SU-DHL-6 (cell line): ENCODE measurements at regions not wholly inside any gene's neighbourhood (a gene's known extent, or its start where the extent isn't known, plus 50 kb on each side); places are given as distances from the start of the nearest gene placed in this dataset.
A peak's percentile ranks its signal among the peaks of the same experiment; 100 is the strongest.

Experiments
- H2AFZ ChIP-seq: fragments of 200-600 bp; sonication (generic); 2 replicates; pipeline ENCODE4 v1.6.1; 2014; ENCODE audit warnings: low read depth, mild to moderate bottlenecking, moderate library complexity, mixed read lengths, antibody characterized with exemption, low read length; ENCODE audit not compliant: severe bottlenecking
- H3F3A ChIP-seq: fragments of 200-600 bp; shearing (Covaris generic); 2 replicates; pipeline ENCODE4 v1.6.0; 2016; ENCODE audit warnings: antibody characterized with exemption, mild to moderate bottlenecking; ENCODE audit not compliant: insufficient read depth
- H3K27ac ChIP-seq: fragments of 200-600 bp; sonication (generic); 2 replicates; pipeline ENCODE4 v1.5.1; 2016; ENCODE audit warnings: low read depth, mild to moderate bottlenecking, low read length, moderate library complexity, mixed read lengths
- H3K27me3 ChIP-seq: fragments of 200-600 bp; sonication (generic), shearing (Covaris generic); 2 replicates; pipeline ENCODE4 v1.6.0; 2014; ENCODE audit warnings: mild to moderate bottlenecking, low read length
- H3K36me3 ChIP-seq: fragments of 200-600 bp; sonication (generic); 2 replicates; pipeline ENCODE4 v1.6.1; 2014; ENCODE audit warnings: mild to moderate bottlenecking, low read length, mixed read lengths
- H3K4me2 ChIP-seq: fragments of 300-600, 200-600 bp; shearing (Covaris generic), sonication (generic); 2 replicates; pipeline ENCODE4 v1.6.0; 2014; ENCODE audit warnings: low read length, low read depth, mild to moderate bottlenecking; ENCODE audit not compliant: poor library complexity, severe bottlenecking
- H3K4me3 ChIP-seq: fragments of 200-600 bp; sonication (generic); 2 replicates; pipeline ENCODE4 v1.5.1; 2014; ENCODE audit warnings: antibody characterized with exemption, low read length, mild to moderate bottlenecking, mixed read lengths; ENCODE audit not compliant: insufficient read depth, poor library complexity, severe bottlenecking
- H3K79me2 ChIP-seq: fragments of 200-600 bp; sonication (generic); 2 replicates; pipeline ENCODE4 v1.6.1; 2014; ENCODE audit warnings: mild to moderate bottlenecking, low read length, moderate library complexity; ENCODE audit not compliant: insufficient read depth
- H3K9ac ChIP-seq: fragments of 200-600 bp; sonication (generic); 2 replicates; pipeline ENCODE4 v1.7.0; 2014; ENCODE audit warnings: mild to moderate bottlenecking, low read length
- H3K9me2 ChIP-seq: fragments of 200-600 bp; sonication (generic); replicated peaks from 2 replicates; pipeline ENCODE4 v1.6.1; 2014; ENCODE audit warnings: low read length; ENCODE audit not compliant: insufficient read depth
- H3K9me3 ChIP-seq: fragments of 200-600 bp; sonication (generic); 2 replicates; pipeline ENCODE4 v1.6.1; 2014; ENCODE audit warnings: low read length, mixed read lengths; ENCODE audit not compliant: insufficient read depth
- H4K20me1 ChIP-seq: fragments of 200-600 bp; sonication (generic); 2 replicates; pipeline ENCODE4 v1.6.1; 2014; ENCODE audit warnings: low read depth, mild to moderate bottlenecking, antibody characterized with exemption, low read length, moderate library complexity, mixed read lengths
- EZH2phosphoT487 ChIP-seq: fragments of 200-600 bp; sonication (generic), shearing (Covaris generic); conservative IDR thresholded peaks from 2 replicates; pipeline ENCODE4 v1.6.1; 2018; ENCODE audit warnings: mild to moderate bottlenecking, antibody characterized with exemption, low read length, moderate library complexity, mixed read lengths
- TF ChIP-seq, protein P1 (sequence below): fragments of 200-600 bp; sonication (generic); IDR thresholded peaks from one replicate; pipeline ENCODE4 v1.5.1; 2017; ENCODE audit warnings: antibody characterized with exemption, mild to moderate bottlenecking, low read length, moderate library complexity; ENCODE audit not compliant: insufficient read depth, poor library complexity, severe bottlenecking

DNA sequence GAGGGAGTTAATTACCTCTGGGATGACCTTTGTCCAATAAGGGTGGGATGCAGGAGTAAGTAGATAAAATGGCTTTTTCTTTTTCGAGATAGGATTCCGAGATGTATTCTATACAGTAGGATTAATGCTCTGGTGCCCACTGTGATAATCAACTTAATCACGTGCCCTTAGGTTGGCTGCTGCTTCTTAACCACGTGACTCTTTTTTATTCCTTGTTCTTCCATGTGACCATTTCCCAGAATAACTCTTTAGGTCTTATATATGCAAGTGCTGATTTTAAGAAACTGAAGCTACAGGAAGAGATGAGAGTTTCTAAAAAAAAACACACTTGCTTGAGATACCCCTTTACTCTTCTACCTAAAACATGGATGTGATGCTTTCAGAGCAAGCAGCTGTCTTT is 1628.9 kb downstream of the PCDH7 start:
- Histone ChIP-seq H3K9me3 (peaks cover 4% of the 10 kb centered on the region; the same call in 1 of the 2 replicates), H3K4me2 (no peak overlapping the region), H2AFZ (peak overlapping the region; percentile 4), H3K9me2 (no peaks in the 10 kb centered on the region), H4K20me1 (no peaks in the 10 kb centered on the region), H3K4me3 (no peak overlapping the region), H3K36me3 (0 out of 2 replicates have a peak, but pooled peaks cover 3% of the 10 kb centered on the region), H3K27me3 (no peaks in the 10 kb centered on the region), H3K79me2 (no peaks in the 10 kb centered on the region), H3F3A (no peaks in the 10 kb centered on the region), H3K27ac (no peak overlapping the region), H3K9ac (no peak overlapping the region)
- TF ChIP-seq, protein P1, sequence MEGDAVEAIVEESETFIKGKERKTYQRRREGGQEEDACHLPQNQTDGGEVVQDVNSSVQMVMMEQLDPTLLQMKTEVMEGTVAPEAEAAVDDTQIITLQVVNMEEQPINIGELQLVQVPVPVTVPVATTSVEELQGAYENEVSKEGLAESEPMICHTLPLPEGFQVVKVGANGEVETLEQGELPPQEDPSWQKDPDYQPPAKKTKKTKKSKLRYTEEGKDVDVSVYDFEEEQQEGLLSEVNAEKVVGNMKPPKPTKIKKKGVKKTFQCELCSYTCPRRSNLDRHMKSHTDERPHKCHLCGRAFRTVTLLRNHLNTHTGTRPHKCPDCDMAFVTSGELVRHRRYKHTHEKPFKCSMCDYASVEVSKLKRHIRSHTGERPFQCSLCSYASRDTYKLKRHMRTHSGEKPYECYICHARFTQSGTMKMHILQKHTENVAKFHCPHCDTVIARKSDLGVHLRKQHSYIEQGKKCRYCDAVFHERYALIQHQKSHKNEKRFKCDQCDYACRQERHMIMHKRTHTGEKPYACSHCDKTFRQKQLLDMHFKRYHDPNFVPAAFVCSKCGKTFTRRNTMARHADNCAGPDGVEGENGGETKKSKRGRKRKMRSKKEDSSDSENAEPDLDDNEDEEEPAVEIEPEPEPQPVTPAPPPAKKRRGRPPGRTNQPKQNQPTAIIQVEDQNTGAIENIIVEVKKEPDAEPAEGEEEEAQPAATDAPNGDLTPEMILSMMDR: no peak
- TF ChIP-seq EZH2phosphoT487: no peak

DNA sequence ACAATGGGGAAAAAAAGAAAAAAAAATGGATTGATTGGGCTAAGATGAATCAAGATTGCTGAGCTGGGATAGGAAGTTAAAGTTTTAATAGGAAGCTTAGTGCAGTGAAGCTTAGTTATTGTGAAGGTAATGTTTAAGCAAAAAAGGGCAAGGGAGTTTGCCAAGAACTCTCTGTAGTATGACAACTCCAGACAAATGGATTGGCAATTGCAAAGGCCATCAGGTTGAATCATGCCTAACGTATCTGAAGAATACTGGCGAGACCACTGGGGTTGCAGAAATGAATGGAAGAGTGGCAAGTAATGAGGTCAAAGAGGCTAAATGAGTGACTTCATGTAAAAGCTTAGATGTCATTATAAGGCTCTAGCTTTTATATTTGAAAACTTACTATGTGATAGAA is 1654.0 kb downstream of the PCDH7 start:
- H2AFZ ChIP-seq: no peak overlapping the region
- no peaks in the 10 kb centered on the region; the same call in 1 of the 2 replicates for H3F3A ChIP-seq
- no peaks in the 10 kb centered on the region; the same call in 1 of the 2 replicates for H3K36me3 ChIP-seq
- no peak overlapping the region for H3K9ac ChIP-seq
- no peaks in the 10 kb centered on the region for H4K20me1 ChIP-seq
- no peaks in the 10 kb centered on the region for H3K79me2 ChIP-seq
- H3K27ac ChIP-seq: no peak overlapping the region
- no peaks in the 10 kb centered on the region for H3K27me3 ChIP-seq
- H3K4me2 ChIP-seq: no peak overlapping the region
- TF ChIP-seq EZH2phosphoT487: no peak
- TF ChIP-seq, protein P1: no peak
- H3K9me3 ChIP-seq: peaks cover 5% of the 10 kb centered on the region; the same call in 1 of the 2 replicates
- no peak overlapping the region for H3K4me3 ChIP-seq
- no peaks in the 10 kb centered on the region for H3K9me2 ChIP-seq

DNA sequence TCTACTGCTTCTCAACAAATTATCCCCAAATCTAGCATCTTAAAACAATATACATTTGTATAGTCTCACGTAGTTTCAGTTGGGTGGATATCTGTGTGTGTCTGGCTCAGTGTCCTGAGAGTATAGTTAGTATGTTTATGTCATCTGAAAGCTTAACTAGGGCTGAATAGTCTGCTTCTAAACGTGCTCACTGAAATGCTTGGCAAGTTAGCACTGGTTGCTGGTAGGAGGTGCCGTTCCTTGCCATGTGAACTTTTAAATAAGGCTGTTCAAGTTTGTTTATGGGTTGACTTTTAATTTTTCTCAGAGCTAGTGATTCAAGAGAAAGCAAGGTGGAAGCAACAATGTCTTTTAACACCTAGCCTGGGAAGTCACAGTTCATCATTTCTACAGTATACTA is 1673.6 kb downstream of the PCDH7 start:
- no peaks in the 10 kb centered on the region for H3K36me3 ChIP-seq
- no peak overlapping the region for H3K27ac ChIP-seq
- H3K9me3 ChIP-seq: no peaks in the 10 kb centered on the region; the same call in 1 of the 2 replicates
- H4K20me1 ChIP-seq: no peaks in the 10 kb centered on the region
- H2AFZ ChIP-seq: peak overlapping the region; percentile 87
- no peaks in the 10 kb centered on the region for H3K27me3 ChIP-seq
- no peaks in the 10 kb centered on the region for H3K9me2 ChIP-seq
- no peaks in the 10 kb centered on the region for H3K79me2 ChIP-seq
- no peak overlapping the region for H3K4me2 ChIP-seq
- H3K4me3 ChIP-seq: no peak overlapping the region
- no peaks in the 10 kb centered on the region for H3F3A ChIP-seq
- no peak overlapping the region for H3K9ac ChIP-seq
- no peak for TF ChIP-seq EZH2phosphoT487
- TF ChIP-seq, protein P1: no peak

DNA sequence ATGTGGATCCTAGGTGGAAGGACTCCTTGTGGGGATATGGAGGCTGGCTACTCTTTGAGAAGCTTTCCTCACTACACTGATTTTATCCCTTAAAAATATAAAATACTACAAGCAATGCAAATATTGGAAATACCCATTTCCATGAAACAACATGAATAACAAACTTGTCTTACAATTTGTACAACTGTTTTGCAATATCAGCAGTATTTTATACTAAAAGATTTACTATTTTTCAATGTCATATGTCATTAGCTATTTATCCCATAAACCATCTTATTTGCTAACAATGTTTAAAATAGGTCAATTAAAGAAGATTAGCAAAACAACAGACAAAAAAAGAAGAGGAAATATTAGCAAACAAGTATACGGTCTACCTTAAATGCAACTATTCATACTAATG is 1674.1 kb downstream of the PCDH7 start:
- TF ChIP-seq, protein P1: no peak
- TF ChIP-seq EZH2phosphoT487: no peak
- H3F3A ChIP-seq: no peaks in the 10 kb centered on the region
- no peaks in the 10 kb centered on the region for H3K79me2 ChIP-seq
- peak overlapping the region; percentile 87 for H2AFZ ChIP-seq
- H3K4me3 ChIP-seq: no peak overlapping the region
- H3K9me3 ChIP-seq: no peaks in the 10 kb centered on the region; the same call in 1 of the 2 replicates
- no peak overlapping the region for H3K9ac ChIP-seq
- no peak overlapping the region for H3K4me2 ChIP-seq
- H4K20me1 ChIP-seq: no peaks in the 10 kb centered on the region
- no peaks in the 10 kb centered on the region for H3K9me2 ChIP-seq
- H3K27me3 ChIP-seq: no peaks in the 10 kb centered on the region
- no peak overlapping the region for H3K27ac ChIP-seq
- H3K36me3 ChIP-seq: no peaks in the 10 kb centered on the region
